HG03469 (cell line): ENCODE measurements at regions not wholly inside any gene's neighbourhood (a gene's known extent, or its start where the extent isn't known, plus 50 kb on each side); places are given as distances from the start of the nearest gene placed in this dataset.

Source experiments
- ATAC-seq: cut with Tn5 transposase; IDR thresholded peaks from one replicate; pipeline ENCODE4 v1.9.1; 2021; ENCODE audit warnings: mild to moderate bottlenecking, moderate library complexity, moderate number of reproducible peaks; ENCODE audit not compliant: unreplicated experiment

- ATAC-seq, result no peak
These were observed 73.3 kb downstream of the RFC3 start for GRCh38 chr13:33891196-33891742.

DNA sequence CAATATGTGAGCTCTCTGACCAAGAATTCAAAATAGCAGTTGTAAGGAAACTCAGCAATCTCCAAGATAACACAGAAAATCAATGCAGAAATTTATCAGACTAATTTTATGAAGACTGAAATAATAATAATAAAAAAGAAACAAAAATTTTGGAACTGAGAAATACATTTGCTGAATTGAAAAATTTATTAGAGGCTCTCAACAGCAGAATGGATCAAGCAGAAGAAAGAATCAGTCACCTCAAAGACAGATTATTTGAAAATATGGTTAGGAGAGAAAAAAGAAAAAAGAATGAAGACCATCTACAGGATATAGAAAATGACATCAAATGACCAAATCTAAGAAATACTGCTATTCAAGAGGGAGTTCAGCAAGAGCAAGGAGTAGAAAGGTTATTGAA lies 75.6 kb downstream of the RFC3 start:
- ATAC-seq, result no peak

GRCh38 chr13:33904431-33904830 lies 86.5 kb downstream of the RFC3 start:
- ATAC-seq, result no peak

GRCh38 chr13:33908116-33908515 lies 90.2 kb downstream of the RFC3 start:
- no peak for ATAC-seq

DNA sequence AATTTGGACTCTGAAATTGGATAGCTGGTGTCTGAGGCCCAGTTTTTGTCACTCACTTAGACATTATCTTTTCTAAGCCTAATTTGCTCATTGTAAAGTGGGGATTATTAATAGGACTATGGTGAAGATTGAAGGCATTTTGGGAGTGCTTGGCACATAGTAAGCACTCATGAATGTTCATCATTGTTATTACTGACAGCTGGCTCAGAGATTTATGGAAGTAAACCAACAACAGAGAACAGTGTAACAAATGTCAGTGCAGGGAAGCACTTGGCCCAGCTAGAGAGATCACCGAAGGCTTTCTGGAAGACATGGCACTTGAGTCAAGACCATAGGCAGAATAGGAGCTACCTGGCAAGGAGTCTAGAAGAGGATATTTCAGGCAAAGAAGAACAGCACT lies 92.3 kb downstream of the RFC3 start:
- ATAC-seq, result no peak

DNA sequence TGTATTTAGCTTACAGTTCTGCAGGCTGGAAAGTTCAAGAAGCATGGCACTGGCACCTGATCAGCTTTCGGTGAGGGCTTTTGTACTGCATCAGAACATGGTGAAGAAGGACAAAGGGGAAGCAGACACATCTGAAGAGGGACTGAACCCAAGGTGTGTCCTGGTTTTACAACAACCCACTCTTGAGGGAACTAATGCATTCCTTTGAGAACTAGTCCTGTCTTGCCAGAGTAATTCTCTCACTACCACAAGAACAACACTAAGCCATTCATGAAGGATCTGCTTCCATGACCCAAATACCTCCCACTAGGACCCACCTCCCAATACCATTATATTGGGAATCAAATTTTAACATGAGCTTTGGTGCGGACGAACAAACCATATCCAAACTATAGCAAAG lies 93.6 kb downstream of the RFC3 start:
- ATAC-seq, result no peak

DNA sequence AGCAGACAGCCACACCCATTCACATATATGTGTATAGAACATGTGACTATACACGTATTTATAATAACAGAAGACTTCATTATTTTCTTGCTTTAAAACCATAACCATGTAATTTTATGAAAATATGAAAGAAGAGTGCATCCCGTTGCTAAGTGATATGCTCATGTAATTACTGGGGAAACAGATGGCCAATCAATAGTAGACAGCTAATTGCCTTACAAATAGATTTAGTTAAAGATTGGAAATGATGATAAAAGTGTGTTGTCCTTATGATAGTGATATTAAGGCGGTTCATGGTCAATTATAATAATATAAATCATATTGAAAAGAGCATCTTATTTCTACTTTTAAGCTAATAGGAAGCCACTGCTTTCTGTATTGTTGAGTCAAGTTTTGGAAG lies 95.9 kb downstream of the RFC3 start:
- ATAC-seq, result no peak

DNA sequence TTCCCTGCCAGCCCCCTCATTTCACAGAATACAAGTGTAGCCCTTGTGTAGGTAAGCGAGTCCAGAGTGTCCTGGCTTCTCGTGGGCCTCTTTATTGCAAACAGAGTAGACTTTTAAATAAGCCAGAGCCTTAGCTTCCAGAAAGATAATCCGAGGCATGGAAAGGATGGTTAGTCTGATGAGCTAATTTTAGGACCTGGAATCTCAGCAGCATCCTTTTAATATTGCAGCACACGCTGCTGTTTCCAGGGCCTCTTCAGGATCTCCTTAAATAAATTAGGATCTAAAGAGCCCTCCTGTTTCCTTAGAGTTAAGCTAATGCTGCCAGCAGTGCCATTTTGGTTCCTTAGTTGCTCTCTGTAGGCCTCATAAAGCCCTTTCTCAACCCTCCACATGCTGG lies 99.2 kb downstream of the RFC3 start:
- ATAC-seq, result no peak

- ATAC-seq, result no peak
These were observed 100.4 kb downstream of the RFC3 start for GRCh38 chr13:33918199-33918932.

GRCh38 chr13:33919120-33919519 lies 101.2 kb downstream of the RFC3 start:
- no peak for ATAC-seq

GRCh38 chr13:33925563-33925962 lies 107.6 kb downstream of the RFC3 start:
- ATAC-seq, result no peak

DNA sequence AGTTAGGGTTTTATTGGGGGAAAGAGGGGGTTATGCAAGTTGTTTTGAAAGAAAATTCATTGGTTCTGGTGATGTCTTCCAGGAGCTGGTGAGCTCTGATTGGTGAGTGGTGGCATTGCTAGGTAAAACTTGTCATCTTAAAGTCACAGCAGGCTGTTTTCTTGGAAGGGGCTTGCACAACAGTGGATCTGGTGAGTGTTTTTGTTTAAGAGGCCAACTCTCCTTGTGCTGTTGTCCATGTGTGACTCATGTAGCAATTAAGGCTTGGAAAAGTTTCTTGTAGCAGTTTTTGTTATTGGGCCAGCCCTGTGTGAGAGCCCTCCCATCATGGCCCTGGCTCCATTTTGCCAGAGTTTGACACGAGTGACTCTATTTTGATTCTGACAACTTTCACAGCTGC lies 109.4 kb downstream of the RFC3 start:
- ATAC-seq, result no peak

DNA sequence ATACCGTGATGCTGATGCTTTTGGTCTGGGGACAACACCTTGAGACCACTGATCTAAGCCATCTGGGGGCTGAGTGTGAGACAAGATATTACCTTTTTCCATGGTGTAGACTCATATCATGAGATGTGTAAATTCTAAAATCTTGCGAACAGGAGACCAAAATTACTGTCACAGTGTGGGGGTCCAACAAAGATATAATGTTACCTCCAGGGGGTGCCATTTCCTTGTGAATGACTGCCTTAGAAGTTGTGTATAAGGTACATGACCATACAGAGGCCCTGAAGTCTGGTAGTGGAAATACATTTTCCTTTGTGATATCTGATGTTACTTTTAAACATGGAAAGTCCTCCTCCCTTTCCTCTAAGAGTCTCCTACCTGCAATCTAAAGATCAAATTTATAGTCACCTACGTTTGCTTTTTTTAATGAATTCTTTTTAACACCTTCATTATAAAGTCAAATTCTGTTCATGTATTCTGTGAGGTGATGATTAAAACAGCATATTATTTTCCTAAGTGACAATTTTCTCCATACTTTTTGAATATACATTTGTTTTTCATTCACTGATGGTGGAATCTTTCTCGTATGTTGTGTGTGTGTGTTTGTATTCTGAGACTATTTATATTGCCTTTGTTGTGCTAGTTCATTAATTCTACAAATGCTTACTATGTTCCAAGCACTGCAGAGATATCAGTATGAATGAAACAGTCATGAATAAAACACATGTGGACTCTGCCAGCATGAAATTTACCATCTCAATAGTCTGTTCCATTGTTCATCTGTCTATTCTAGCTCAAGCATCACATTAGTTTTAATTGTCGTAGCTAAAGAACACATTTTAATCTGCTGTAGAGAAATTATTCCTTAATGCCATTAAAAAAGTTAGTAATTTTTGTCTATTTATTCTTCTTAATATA lies 113.7 kb downstream of the RFC3 start:
- ATAC-seq, result no peak

DNA sequence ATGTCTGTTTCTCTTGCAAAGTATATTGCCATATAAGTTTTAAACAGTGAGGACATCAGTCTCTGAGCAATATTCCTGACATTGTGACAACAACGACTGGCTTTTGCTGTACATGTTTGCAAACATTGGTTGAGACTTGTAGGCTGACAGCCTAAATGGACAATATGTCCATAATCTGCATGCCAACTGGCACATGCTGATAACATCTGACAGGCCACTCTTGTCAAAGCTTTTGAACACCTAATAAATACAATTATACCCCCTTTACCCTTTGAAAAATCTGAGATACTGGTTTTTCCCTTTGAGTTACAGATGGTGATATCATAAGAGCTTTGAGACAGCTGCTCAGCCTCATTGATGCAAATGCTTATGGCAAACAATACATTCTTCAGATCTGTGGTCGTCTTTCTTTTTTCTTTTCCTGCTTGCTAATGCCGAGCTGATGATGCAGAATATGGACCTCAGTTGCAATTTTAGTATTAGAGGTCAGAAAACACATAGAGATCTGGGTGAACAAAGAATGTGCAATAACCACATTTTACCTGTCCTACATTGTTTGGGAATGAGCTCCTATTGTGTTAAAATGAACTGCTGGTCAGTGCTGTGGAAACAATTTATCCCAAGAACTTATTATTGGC lies 114.9 kb downstream of the RFC3 start:
- ATAC-seq, result no peak

GRCh38 chr13:33933810-33934209 lies 115.9 kb downstream of the RFC3 start:
- no peak for ATAC-seq

GRCh38 chr13:33934343-33934742 lies 116.4 kb downstream of the RFC3 start:
- no peak for ATAC-seq

DNA sequence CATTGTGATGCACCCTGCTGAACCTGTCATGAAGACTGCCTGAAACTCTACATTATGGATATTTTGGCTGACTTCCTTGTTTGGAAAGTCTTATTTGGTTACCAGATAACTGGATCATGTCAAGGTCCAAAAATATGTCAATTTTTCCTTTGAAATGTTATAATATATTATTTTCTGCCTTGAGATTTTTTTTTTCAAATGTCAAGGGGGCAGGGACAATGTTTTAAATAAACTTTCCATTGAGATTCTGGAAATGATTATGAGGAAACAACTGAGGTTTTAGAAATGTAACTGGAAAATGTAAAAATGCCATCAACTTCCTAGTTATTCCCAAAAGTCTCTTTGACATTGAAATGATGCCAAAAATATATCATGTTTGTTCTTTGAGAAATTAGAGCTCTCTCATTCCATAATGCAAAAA lies 117.0 kb downstream of the RFC3 start:
- no peak for ATAC-seq

DNA sequence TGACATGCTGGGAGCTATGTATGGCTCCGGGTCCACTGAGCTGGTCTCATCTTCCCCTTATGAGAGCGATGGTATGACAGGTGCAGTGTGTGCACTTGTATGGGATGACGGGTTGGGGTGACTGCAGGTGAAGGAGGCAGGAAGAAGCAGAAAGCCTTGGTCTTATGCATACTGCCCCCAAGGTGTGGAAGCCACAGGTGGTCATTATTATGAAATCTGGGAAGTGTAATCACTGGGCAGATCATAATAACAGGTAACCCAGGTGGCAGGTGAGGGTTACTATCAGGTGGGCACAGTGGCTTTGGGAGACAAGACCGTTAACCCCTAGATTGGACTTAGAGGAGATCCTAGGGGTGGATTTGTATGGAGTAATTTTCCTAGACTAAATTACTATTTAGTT lies 118.0 kb downstream of the RFC3 start:
- ATAC-seq, result no peak

DNA sequence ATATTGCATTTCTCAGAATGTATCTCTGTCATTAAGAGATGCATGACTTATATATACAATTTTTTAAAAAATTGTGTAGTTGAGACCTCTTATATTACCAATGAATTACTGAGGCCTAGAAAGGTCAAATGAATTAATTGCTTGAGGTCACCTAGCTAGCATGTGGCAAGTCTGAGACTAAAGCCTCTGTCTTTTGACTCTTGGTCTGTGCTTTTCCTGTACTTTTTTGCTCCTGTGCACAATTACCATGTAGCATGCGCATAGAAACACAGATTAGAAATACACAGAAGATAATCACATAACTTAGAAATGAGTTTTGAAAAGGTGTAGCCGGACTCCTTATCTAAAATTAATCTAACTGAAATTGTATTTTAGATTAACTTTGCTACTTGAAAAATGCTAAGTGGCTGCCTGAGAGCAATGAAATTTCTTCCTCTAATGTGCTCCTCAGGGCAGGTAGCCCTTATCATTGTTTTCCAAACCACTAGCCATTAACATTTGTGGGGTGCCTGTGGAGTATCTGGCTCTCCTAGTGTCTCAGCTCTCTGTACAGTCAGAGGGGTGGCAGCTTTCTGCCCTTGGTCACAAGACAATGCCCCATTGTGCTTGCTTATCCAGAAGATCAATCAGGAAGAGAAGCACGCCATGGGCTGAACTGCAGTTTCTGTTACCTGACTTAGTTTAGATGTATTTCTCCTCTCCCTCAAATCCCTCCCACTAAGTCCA lies 119.6 kb downstream of the RFC3 start:
- ATAC-seq, result no peak

- ATAC-seq, result no peak
These were observed 122.3 kb downstream of the RFC3 start for GRCh38 chr13:33940256-33940655.

DNA sequence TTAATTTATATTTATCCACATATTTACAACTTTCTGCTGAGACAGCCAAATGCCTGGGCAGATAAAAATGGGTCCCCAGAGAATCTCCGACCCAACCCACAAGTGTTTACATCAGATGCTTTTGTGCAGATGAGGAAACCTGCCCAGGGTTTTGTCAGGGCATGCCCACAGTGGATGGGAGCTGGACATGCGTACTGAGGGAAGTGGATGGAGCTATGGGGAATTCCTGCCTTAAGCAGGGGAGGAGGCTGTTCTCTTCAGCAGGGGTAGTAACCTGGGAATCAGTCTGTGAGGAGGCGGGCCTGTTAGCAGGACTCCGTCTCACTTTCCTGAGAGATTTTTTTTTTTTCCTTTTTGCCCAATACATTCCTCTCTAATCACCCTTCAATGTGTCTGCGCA lies 122.9 kb downstream of the RFC3 start:
- no peak for ATAC-seq
